DOHH2 (cell line): ENCODE measurements at regions not wholly inside any gene's neighbourhood (a gene's known extent, or its start where the extent isn't known, plus 50 kb on each side); places are given as distances from the start of the nearest gene placed in this dataset.

ENCODE experiments used
- CTCF ChIP-seq: fragments of 200-600 bp; sonication (generic); IDR thresholded peaks from one replicate; pipeline ENCODE4 v1.5.1; 2014; ENCODE audit warnings: antibody characterized with exemption, mild to moderate bottlenecking, low read depth, low read length; ENCODE audit not compliant: poor library complexity, severe bottlenecking
- EZH2phosphoT487 ChIP-seq: fragments of 200-600 bp; sonication (generic); IDR thresholded peaks from 2 replicates; pipeline ENCODE4 v1.6.1; 2017; ENCODE audit warnings: borderline replicate concordance, mild to moderate bottlenecking, antibody characterized with exemption, low read length, moderate library complexity, mixed read lengths

DNA sequence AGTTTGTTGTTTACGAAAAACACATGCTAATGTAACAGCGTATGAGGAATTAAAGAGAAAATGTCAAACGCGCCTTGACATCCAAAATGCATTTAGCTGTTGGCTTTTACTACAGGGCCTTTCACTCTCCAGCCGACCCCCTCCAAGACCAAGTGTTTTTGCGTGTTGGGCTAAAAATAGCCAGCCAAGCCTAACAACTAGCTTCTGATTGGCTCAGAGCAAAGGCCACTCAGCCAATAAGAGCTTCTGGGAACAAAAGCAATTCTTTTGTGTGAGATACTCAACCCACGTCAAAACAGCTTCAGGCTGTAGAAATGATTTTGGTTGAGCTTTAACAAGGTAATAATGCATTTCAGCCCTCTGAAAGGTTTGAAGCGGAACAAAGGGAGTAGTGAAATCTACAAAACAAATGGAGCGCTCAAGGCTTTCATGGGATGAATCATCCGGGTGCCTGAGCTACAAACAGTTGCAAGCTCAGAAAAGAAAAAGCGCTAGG, 198.7 kb upstream of the DCN start:
- TF ChIP-seq CTCF, result no peak
- no peak for TF ChIP-seq EZH2phosphoT487
